ENCODE measurements at regions not wholly inside any gene's neighbourhood (a gene's known extent, or its start where the extent isn't known, plus 50 kb on each side); places are given as distances from the start of the nearest gene placed in this dataset.

- TF ChIP-seq EHMT2 (IDR thresholded peaks at IDR 0.05) (no peak), CTCF (IDR thresholded peaks at IDR 0.05 in 2 of 3, conservative IDR thresholded peaks at IDR 0.05 in 1 of 3; ENCODE audit: insufficient read depth in 2 of 3, low read depth in 1 of 3, low read length in 3 of 3) (no peak), PHF8 (IDR thresholded peaks at IDR 0.05; ENCODE audit: borderline replicate concordance, low read length) (no peak), ZNF395 (CRISPR knock-in tag; IDR thresholded peaks at IDR 0.05) (no peak), HDAC6 (IDR thresholded peaks at IDR 0.05; ENCODE audit: low read depth, low read length) (no peak), SMAD4 (CRISPR knock-in tag; conservative IDR thresholded peaks at IDR 0.05) (no peak), EGR1 (conservative IDR thresholded peaks at IDR 0.05) (no peak), SMAD3 (CRISPR knock-in tag; conservative IDR thresholded peaks at IDR 0.05) (no peak), HDGF (IDR thresholded peaks at IDR 0.05) (no peak)
These were observed 126.1 kb downstream of the MAP3K21 start for GRCh38 chr1:233453433-233454200.
